Hematopoietic multipotent progenitor cell (in vitro differentiated cells): ENCODE measurements at regions not wholly inside any gene's neighbourhood (a gene's known extent, or its start where the extent isn't known, plus 50 kb on each side); places are given as distances from the start of the nearest gene placed in this dataset.

ENCODE experiments used
- DNase-seq, 3 donors: peaks; one replicate each; pipeline ENCODE4 v3.0.0-alpha.2; 2011 to 2015; ENCODE audit warnings: low read depth in 2 of 3, low spot score in 2 of 3

GRCh38 chr20:40925829-40926510 lies 102.7 kb upstream of the TOP1 start:
- no peak for DNase-seq

GRCh38 chr20:40926928-40927327 lies 101.7 kb upstream of the TOP1 start:
- DNase-seq = no peak

- DNase-seq = no peak
Measured at GRCh38 chr20:40930561-40930960, 98.1 kb upstream of the TOP1 start.

GRCh38 chr20:40931410-40932044 lies 97.1 kb upstream of the TOP1 start:
- DNase-seq = peak in 1 of 3 donors; percentile 68

- no peak for DNase-seq
Measured at GRCh38 chr20:40932436-40932835, 96.2 kb upstream of the TOP1 start.

GRCh38 chr20:40933758-40934157 lies 94.9 kb upstream of the TOP1 start:
- DNase-seq = no peak

- no peak for DNase-seq
Measured at GRCh38 chr20:40938020-40938419, 90.6 kb upstream of the TOP1 start.

- DNase-seq = no peak
Measured at GRCh38 chr20:40939667-40940066, 89.0 kb upstream of the TOP1 start.

GRCh38 chr20:40941133-40941610 lies 87.5 kb upstream of the TOP1 start:
- DNase-seq = peak in 1 of 3 donors; percentile 19

GRCh38 chr20:40942006-40942405 lies 86.6 kb upstream of the TOP1 start:
- peak in 1 of 3 donors; percentile 56 for DNase-seq

GRCh38 chr20:40942775-40943174 lies 85.8 kb upstream of the TOP1 start:
- no peak for DNase-seq

GRCh38 chr20:40943591-40943990 lies 85.0 kb upstream of the TOP1 start:
- no peak for DNase-seq

GRCh38 chr20:40945189-40945588 lies 83.4 kb upstream of the TOP1 start:
- DNase-seq = no peak

- DNase-seq = peak in 1 of 3 donors; percentile 65
Measured at GRCh38 chr20:40945754-40946450, 82.7 kb upstream of the TOP1 start.

- DNase-seq = no peak
Measured at GRCh38 chr20:40946451-40946850, 82.2 kb upstream of the TOP1 start.

- DNase-seq = no peak
Measured at GRCh38 chr20:40948465-40949267, 80.0 kb upstream of the TOP1 start.

- DNase-seq = no peak
Measured at GRCh38 chr20:40949346-40949745, 79.3 kb upstream of the TOP1 start.

GRCh38 chr20:40952136-40952535 lies 76.5 kb upstream of the TOP1 start:
- no peak for DNase-seq

GRCh38 chr20:40953416-40953815 lies 75.2 kb upstream of the TOP1 start:
- no peak for DNase-seq

GRCh38 chr20:40953856-40954255 lies 74.8 kb upstream of the TOP1 start:
- DNase-seq = no peak
